HG03066 (cell line): ENCODE measurements at regions not wholly inside any gene's neighbourhood (a gene's known extent, or its start where the extent isn't known, plus 50 kb on each side); places are given as distances from the start of the nearest gene placed in this dataset.
"Not testable (repeated sequence)": the region's sequence is repeated elsewhere in the genome, so short reads cannot be mapped to it uniquely, and the experiment has no call there.

Experiments
- ATAC-seq: cut with Tn5 transposase; IDR thresholded peaks from one replicate; pipeline ENCODE4 v1.9.1; 2021; ENCODE audit warnings: low read depth; ENCODE audit not compliant: unreplicated experiment

DNA sequence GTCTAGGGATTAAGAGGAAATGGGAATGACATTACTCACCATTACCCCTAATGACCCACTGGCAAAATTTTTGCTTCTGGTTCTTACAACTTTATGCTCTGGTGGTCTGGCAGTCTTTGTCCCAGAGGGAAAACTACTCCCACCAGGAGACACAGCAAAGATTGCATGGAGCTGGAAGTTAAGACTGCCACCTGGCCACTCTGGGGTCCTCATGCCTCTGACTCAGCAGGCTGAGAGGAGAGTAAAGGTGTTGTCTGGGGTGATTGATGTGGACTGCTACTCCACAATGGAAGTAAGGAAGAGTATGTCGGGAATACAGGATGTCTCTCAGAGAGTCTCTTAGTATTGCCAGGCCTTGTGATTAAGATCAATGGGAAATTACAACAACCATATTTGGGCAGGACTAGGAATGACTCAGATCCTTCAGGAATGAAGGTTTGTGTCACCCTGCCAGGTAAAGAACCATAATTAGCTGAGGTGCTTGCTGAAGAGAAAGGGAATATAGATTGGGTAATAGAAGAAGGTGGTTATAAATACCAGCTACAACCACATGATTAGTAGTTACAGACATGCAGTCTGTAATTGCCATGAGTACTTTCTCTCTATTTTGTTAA is 215.5 kb downstream of the GPAT3 start:
- no peak for ATAC-seq

- no peak for ATAC-seq
Measured at GRCh38 chr4:83748711-83749110, 212.8 kb downstream of the GPAT3 start.

DNA sequence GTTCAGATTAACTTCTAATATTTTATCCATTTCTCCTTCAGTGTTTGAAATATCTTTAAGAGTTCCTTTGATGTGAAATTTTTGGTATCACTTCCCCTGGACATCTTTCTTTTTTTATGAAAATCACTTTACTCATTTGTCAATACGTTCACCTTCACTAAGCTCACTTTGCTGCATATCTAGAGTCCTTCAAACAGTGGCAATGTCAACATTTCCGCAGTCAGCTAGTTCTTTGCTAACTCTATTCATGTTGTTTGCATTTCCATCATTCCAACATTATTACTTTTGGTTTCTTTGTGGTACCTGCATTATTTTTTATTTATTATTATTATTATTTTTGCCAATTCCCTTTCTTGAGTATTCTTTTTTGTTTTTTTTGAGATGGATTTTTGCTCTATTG is 203.0 kb downstream of the GPAT3 start:
- ATAC-seq: no peak

DNA sequence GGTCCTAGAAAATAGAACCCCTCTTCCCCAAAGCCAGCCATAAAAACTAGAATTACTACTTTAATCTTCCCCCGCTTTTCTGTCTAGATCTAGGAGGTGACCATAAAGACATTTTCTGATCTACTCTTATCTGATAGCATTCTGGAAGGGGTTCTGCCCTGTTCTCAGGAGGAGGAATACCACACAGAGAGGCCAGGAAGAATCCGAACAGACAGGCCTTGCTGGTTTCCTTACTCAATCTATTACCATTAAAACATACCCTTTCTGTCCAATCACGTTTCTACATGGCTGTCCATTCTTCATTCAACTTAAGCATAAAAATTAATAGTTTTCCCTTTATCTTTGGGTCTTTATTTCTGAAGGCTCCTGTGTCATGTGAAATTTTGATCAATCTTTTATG is 198.7 kb downstream of the GPAT3 start:
- ATAC-seq: no peak

- ATAC-seq: no peak
Measured at GRCh38 chr4:83732114-83732635, 196.3 kb downstream of the GPAT3 start.

DNA sequence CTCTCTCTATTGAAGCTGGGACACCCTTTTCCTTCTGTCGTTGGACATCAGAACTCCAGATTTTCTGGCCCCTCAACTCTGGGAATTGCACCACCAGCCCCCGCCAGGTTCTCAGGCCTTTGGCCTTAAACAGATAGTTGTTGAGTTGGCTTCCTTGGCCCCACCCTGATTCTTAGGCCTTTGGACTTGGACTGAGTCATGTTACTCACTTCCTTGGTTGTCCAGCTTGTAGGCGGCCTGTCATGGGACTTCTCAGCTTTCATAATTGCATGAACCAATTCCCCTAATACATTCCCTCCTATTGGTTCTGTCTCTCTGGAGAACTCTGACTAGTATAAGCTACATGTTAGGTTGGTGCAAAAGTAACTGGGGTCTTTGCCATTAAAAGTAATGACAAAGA is 195.7 kb downstream of the GPAT3 start:
- no peak for ATAC-seq

- ATAC-seq: not testable (repeated sequence)
Measured at GRCh38 chr4:83730958-83731357, 195.1 kb downstream of the GPAT3 start.

- ATAC-seq: no peak
Measured at GRCh38 chr4:83728191-83728590, 192.3 kb downstream of the GPAT3 start.

GRCh38 chr4:83725336-83726085 is 189.6 kb downstream of the GPAT3 start:
- ATAC-seq: no peak

DNA sequence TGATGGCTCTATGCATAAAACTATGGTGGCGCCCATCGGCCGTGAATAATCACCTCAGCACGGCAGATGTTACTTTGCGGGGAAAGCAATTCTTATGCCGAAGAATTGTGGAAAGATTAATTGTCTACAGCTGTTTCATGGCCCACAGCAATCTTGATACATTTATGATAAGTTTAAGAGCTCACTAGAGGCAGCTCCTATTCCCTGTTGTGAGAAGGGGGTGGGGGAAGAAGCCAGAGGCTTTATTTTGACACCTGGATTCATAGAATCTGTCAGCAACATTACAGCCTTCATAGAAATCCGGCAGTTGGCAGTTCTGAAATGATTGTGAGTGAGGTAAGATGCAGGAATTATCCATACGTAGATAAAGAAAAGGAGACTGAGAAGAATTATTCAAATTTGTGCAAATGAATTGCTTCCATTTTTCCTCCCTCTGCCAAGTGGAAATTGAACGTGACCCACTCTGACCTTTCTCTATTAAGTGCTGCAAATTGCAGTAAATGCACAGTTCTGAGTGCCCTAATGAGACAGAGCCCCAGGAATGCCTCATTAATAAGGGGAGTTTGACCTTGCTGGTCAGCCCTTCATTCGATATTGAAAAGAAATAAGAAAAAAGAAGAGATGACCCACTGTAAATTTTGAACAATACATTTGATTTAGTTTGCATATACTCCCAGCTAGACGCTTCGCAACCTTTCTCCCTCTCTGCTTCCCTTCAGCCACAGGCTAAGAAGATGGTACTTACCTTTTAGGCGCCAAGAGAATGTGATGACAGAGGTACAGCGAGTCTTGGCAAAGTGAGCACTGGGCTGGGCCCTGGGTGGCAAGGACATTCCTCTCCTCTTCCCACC is 188.8 kb downstream of the GPAT3 start:
- ATAC-seq: no peak

- no peak for ATAC-seq
Measured at GRCh38 chr4:83723609-83724008, 187.7 kb downstream of the GPAT3 start.

- no peak for ATAC-seq
Measured at GRCh38 chr4:83722730-83723269, 186.9 kb downstream of the GPAT3 start.

DNA sequence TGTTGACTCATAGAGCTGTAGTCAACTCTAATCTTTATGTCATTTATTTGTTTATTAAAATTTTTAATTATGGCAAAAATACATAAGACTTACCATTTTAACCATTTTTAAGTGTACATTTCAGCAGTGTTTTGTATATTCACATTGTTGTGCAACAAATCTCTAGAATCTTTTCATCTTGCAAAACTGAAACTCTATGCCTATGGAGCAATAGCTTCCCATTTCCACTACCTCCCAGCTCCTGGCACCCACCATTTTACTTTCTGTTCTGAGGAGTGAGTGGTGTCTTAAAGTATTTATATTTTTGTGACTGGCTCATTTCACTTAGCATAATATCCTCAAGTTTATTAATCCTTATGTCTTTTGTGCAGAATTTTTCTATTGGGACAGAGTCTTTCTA is 181.0 kb downstream of the GPAT3 start:
- no peak for ATAC-seq

GRCh38 chr4:83712890-83713289 is 177.0 kb downstream of the GPAT3 start:
- ATAC-seq: no peak

DNA sequence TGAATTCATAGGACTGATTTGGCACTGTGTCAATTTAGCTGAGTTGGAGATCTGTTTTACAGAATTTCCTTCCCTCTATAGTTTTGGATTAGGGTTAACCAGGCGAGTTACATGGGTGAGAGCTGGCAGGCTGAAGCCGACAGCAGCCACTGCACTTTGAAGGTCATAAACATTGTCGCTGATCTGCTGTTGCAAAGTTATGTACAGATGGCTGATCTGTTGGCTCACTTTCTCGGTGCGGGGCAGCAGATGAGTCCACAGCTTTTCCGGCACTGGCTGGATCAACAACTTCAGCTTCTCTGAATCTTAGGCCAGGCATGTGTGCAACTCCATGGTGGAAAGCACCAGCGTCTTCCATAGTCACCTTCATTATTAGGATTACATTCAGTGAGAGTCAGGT is 173.7 kb downstream of the GPAT3 start:
- no peak for ATAC-seq

GRCh38 chr4:83708500-83709175 is 172.7 kb downstream of the GPAT3 start:
- ATAC-seq: no peak

DNA sequence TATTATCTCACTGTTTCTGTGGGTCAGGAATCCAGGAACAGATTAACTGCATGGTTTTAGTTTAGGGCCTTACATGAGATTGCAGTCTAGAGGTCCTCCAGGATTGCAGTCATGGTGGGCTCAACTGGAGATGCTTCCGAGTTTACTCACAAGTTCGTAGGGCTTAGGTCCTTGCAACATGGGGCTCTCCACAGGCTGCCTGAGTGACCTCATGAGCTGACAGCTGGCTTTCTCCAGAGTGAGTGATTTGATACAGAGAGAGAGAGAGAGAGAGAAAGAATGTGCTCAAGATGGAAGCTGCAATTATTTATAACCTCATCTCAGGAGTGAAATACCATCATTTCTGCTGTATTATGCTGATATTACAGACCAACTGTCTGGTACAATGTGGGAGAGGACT is 168.9 kb downstream of the GPAT3 start:
- no peak for ATAC-seq

DNA sequence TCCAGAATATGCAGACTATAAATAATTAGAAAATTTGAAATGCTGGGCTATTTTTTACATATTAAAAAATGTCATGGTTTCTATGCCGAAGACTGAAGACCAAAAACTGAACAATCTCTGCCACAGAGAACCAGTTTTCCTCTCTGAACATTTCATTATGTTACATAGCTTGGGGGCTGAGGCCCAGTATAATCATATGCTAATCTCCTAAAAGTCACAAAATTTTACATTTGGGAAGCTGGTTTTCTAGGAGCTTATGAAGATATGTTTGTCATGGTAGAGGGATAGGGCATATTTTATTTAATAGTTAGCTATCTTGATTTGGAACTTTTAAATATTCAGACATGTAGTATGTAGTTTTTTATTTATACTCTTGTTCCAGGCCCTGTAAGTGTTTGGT is 167.8 kb downstream of the GPAT3 start:
- ATAC-seq: no peak

- ATAC-seq: no peak
Measured at GRCh38 chr4:83701041-83701440, 165.1 kb downstream of the GPAT3 start.

DNA sequence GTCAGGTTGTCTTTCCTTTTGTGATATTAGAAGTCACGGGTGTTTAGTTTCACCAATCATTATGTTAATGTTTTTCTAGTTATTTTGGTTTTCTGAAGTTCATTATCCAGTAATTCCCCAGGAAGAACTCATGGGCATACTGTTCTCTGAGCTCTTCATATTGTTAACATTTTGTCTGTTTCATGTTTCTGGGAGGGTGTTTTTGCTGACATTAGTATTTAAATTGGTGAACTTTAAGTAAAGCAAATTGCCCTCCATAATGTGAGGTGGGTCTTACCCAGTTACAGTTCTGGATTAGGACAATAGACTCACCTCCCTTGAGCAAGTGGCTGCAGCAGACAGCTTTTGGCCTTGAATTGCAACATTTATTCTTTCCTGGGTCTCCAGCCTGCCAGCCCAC is 163.4 kb downstream of the GPAT3 start:
- no peak for ATAC-seq
